ENCODE measurements at regions not wholly inside any gene's neighbourhood (a gene's known extent, or its start where the extent isn't known, plus 50 kb on each side); places are given as distances from the start of the nearest gene placed in this dataset.
A peak's percentile ranks its signal among the peaks of the same experiment; 100 is the strongest.

- no peak for TF ChIP-seq CTCF (IDR thresholded peaks at IDR 0.05; ENCODE audit: poor library complexity, severe bottlenecking)
- peak; percentile 36 for TF ChIP-seq EP300 (conservative IDR thresholded peaks at IDR 0.05; ENCODE audit: poor library complexity, severe bottlenecking)
- TF ChIP-seq, protein P1, sequence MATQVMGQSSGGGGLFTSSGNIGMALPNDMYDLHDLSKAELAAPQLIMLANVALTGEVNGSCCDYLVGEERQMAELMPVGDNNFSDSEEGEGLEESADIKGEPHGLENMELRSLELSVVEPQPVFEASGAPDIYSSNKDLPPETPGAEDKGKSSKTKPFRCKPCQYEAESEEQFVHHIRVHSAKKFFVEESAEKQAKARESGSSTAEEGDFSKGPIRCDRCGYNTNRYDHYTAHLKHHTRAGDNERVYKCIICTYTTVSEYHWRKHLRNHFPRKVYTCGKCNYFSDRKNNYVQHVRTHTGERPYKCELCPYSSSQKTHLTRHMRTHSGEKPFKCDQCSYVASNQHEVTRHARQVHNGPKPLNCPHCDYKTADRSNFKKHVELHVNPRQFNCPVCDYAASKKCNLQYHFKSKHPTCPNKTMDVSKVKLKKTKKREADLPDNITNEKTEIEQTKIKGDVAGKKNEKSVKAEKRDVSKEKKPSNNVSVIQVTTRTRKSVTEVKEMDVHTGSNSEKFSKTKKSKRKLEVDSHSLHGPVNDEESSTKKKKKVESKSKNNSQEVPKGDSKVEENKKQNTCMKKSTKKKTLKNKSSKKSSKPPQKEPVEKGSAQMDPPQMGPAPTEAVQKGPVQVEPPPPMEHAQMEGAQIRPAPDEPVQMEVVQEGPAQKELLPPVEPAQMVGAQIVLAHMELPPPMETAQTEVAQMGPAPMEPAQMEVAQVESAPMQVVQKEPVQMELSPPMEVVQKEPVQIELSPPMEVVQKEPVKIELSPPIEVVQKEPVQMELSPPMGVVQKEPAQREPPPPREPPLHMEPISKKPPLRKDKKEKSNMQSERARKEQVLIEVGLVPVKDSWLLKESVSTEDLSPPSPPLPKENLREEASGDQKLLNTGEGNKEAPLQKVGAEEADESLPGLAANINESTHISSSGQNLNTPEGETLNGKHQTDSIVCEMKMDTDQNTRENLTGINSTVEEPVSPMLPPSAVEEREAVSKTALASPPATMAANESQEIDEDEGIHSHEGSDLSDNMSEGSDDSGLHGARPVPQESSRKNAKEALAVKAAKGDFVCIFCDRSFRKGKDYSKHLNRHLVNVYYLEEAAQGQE (IDR thresholded peaks at IDR 0.05; ENCODE audit: borderline replicate concordance): peak; percentile 66
- no peak for TF ChIP-seq RAD21 (conservative IDR thresholded peaks at IDR 0.05)
- TF ChIP-seq SMC3 (conservative IDR thresholded peaks at IDR 0.05; ENCODE audit: poor library complexity): no peak
- TF ChIP-seq POLR2AphosphoS5 (IDR thresholded peaks at IDR 0.05): peak; percentile 45
- TF ChIP-seq MXI1 (conservative IDR thresholded peaks at IDR 0.05; ENCODE audit: poor library complexity, severe bottlenecking): no peak
Measured at GRCh38 chr1:11339346-11340232, 66.6 kb downstream of the UBIAD1 start.
